GM10266 (cell line): ENCODE measurements at regions not wholly inside any gene's neighbourhood (a gene's known extent, or its start where the extent isn't known, plus 50 kb on each side); places are given as distances from the start of the nearest gene placed in this dataset.

ENCODE experiments used
- DNase-seq: peaks from one replicate; pipeline ENCODE4 v3.0.0; 2012; ENCODE audit errors: extremely low spot score
- TF ChIP-seq, protein P1 (sequence below): IDR thresholded peaks from 2 replicates; pipeline ENCODE4 v1.5.1; 2012; ENCODE audit warnings: mild to moderate bottlenecking, low read depth; ENCODE audit not compliant: control insufficient read depth, insufficient read depth; ENCODE audit errors: missing control alignments

DNA sequence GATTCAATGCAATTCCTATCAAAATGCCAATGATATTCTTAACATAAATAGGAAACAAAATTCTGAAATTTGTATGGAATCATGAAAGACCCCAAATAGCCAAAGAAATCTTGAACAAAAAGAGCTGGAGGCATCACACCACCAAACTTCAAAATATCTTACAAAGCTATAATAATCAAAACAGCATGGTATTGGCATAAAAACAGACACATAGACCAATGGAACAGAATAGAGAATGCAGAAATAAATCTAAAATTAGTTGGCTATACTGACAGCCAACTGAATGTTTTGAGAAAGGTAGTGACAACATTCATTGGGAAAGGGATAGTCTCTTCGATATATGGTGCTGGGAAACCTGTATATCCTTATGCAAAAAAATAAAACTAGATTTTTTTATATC is 121.9 kb upstream of the ASCC3 start:
- TF ChIP-seq, protein P1, sequence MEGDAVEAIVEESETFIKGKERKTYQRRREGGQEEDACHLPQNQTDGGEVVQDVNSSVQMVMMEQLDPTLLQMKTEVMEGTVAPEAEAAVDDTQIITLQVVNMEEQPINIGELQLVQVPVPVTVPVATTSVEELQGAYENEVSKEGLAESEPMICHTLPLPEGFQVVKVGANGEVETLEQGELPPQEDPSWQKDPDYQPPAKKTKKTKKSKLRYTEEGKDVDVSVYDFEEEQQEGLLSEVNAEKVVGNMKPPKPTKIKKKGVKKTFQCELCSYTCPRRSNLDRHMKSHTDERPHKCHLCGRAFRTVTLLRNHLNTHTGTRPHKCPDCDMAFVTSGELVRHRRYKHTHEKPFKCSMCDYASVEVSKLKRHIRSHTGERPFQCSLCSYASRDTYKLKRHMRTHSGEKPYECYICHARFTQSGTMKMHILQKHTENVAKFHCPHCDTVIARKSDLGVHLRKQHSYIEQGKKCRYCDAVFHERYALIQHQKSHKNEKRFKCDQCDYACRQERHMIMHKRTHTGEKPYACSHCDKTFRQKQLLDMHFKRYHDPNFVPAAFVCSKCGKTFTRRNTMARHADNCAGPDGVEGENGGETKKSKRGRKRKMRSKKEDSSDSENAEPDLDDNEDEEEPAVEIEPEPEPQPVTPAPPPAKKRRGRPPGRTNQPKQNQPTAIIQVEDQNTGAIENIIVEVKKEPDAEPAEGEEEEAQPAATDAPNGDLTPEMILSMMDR, result no peak
- DNase-seq, result no peak

DNA sequence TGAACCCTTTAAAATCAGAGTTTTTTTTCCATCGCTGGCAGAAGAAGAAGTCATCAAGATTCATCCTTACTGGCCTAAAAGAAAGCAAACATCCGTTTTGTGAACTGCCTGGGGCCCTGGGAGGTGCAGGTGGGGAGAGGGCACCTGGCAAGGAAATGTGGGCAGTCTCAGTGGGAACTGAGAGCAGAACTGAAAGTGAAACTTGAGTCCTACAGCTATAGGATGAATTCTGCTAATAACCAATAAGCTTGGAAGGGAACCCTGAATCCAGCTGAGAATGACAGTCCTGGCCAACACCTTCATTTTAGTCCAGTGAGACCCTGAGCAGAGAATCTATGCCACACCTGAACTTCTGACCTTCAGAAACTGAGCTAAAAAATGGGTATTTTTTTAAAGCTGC is 130.1 kb upstream of the ASCC3 start:
- DNase-seq, result no peak
- TF ChIP-seq, protein P1, result no peak

DNA sequence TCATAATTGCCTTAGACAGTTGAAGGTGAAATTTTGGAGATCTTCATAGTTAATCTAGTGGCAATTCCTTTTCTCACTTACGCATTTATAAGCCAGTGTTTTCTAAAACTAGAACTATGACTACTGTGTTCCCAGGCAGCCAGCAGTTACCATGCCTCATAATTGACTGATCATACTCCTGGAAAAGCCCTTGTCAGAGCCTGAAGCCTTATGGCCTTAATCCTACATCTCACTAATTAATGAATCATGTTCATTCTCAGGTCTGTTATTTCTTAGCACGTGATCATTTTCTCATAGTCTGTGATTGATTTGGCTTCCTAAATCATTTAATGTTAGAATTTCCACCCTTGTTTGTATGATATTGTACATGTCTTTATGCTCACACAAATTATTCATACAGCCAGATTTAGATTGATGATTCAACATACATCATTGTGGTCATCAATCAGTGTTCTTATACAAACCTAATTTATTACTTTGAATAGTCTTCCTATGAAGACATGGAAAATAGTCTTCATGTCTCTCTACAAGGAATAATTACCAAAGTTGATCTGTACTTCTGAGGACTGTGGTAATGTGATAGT is 132.6 kb upstream of the ASCC3 start:
- DNase-seq, result no peak
- TF ChIP-seq, protein P1, result no peak

DNA sequence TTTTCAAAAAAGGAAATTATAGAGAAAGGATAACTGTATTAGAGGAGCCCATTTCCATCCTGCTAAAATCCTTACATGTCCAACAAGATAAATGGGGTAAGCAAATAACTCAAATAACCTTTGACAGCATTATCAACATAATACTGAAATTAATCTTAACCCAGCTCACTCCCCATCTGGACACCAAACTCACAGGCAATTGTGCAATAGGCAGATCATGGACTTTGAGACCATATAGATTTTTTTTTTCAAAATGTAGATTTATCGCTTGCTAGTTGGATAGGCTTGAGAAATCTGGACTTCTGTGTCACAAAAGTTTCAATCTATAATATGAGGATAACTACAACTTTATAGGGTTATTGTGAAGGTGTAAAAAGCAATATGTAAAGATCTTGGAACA is 134.4 kb upstream of the ASCC3 start:
- no peak for DNase-seq
- TF ChIP-seq, protein P1, result no peak

DNA sequence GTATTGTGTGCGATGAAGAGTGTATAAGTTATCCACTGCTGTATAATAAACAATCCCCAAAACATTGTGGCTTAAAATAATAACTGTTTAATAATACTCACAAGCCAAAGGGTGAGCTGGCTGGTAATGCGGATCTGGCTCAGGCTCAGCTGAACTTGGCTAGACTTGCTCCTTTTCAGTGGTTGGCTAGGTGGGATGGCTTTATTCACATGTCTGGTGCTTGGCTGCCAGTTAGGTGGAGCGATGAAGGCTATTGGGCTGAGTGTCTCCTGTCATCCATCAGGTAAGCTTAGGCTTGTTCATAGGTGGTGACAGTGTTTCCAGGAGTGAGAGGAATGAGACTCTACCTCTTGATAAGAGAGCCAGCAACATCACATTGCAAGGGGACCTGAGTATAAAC is 135.0 kb upstream of the ASCC3 start:
- no peak for DNase-seq
- TF ChIP-seq, protein P1, result no peak

DNA sequence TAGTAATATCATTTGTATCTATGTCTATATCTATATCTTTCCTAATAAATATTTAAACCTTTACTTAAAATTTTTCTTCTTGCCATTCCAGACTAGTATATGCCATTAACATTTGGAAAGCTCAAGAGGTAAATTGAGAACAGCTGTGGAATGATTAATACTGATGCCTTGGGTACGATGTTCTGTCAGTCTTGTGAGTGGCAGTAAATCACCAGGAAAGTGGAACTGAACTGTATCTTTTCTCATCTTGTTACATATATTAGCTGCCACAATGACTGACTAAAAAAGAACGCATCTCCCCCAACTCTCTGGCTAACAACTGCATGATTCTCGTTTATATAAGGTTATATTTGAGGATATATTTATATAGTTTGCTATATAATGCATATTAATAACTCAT is 137.0 kb upstream of the ASCC3 start:
- TF ChIP-seq, protein P1, result no peak
- DNase-seq, result no peak

DNA sequence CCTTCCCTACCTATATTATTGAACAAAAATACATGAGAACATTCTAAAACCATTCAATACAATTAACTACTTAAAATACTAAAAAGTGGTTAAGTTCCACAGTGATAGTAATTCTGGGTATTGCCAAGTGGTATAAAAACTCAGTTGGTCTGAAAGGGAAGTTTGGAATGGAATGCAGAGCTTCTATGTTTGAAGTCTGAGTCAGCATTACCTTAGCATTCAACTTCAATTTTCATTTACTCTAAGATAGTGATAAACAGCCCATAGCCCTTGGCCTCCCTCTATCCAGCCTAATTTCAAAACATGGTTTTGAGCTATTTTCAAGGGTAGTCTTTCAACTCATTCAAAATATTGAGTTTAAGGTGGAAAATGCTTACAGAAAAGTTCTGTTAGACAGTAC is 140.4 kb upstream of the ASCC3 start:
- no peak for DNase-seq
- TF ChIP-seq, protein P1, result no peak
